ENCODE measurements at regions not wholly inside any gene's neighbourhood (a gene's known extent, or its start where the extent isn't known, plus 50 kb on each side); places are given as distances from the start of the nearest gene placed in this dataset.

DNA sequence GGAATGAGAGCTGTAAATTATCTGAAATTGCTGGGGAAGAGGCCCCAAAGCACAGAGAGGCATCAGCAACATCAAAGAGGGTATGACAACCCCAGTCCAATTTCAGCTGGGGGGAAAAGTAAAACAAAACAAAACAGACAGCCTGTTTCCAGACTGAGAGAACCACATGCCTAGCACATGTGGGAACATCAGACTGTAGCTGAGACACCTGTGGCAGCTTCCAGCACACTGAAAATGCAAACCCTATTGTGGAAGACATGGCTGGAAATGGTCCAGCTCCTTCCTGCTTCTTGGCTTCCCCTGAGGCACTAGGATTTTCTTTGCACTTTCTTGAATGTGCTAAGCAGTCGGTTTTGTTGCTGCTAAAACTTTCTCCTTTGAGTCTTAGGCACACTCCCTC, 240.9 kb upstream of the STS start:
- no peak for DNase-seq (ENCODE audit: low read depth in 2 of 2)

GRCh38 chrX:6904156-6904555, 243.4 kb upstream of the STS start:
- no peak for DNase-seq (ENCODE audit: low read depth in 2 of 2)

DNA sequence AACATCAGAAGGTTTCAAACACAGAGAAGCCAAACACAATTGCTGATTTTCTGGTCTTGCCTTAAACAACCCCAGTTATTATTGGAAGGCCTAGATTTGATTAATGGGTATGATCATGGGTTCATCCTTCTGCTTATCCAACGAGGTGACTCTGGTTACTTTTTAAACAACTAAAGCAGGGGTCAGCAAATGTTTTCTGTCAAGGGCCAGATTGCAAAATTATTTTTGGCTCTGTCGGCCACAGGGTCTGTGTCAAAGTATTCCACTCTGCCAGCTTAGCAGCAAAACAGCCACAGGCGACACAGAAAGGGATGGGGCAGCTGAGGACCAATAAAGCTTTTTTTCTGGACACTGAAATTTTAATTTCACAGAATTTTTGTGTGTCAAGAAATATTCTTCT, 249.1 kb upstream of the STS start:
- no peak for DNase-seq (ENCODE audit: low read depth in 2 of 2)

DNA sequence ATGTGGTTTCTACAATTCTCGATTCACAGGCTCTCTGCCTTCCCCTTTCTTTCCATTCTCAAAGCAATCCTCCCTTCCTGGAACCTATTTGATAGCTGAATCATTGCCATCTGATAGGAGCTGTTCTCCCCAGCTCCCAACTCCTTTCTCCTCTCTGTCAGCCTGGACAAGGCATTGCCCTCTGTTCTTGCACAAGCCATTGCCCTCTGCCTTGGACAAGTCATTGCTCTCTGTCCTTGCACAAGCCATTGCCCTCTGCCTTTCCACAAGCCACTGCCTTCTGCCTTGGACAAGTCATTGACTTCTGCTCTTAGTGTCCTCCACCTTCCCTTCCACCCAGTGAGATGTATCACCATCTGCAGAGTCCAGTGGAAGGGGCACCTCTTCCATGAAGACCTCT, 256.1 kb upstream of the STS start:
- no peak for DNase-seq (ENCODE audit: low read depth in 2 of 2)

DNA sequence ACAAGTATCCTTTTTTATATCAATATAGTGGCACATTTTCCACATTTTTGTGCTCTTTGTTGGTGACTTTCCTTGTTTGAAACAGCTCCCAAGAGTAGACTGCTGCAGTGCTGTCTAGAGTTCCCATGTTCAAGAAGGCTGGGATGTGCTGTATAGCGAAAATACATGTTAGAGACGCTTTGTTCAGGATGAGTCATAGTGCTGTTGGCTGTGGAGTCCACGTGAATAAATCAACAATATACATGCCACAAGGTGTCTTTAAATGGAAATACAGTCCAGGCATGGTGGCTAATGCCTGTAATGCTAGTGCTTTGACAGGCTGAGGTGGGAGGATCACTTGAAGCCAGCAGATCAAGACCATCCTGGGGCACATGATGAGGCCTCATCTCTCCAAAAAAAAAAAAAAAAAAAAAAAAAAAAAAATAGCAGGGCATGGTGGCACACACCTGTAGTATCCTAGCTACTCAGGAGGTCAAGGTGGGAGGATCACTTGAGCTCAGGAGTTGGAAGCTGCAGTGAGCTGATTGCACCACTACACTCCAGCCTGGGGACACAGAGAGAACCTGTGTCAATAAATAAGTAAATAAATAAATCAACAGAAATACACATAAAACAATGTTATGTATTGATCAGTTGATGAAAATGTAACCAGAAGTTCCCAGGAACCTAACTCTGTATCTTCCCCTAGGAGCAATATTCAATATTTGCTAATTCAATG, 256.8 kb upstream of the STS start:
- no peak for DNase-seq (ENCODE audit: low read depth in 2 of 2)

DNA sequence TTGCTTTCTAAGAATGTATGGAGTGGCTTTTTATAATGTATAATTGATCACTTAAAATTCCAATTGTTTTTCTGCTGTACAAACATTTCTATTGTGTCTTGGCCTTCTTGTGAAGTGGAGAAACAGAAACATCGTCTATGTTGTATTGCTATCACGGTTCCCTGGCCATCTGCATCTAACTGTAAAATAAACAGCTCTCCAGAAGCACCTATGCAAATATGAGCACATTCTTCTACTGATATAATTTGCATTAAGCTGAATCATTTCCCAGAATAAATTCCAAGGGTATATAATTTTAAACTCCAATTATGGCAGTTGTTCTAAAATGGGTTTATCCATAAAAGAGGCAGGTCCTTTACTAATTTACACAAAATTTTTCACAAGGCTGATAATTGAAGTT, 261.6 kb upstream of the STS start:
- no peak for DNase-seq (ENCODE audit: low read depth in 2 of 2)

GRCh38 chrX:6885396-6885795, 262.1 kb upstream of the STS start:
- no peak for DNase-seq (ENCODE audit: low read depth in 2 of 2)

DNA sequence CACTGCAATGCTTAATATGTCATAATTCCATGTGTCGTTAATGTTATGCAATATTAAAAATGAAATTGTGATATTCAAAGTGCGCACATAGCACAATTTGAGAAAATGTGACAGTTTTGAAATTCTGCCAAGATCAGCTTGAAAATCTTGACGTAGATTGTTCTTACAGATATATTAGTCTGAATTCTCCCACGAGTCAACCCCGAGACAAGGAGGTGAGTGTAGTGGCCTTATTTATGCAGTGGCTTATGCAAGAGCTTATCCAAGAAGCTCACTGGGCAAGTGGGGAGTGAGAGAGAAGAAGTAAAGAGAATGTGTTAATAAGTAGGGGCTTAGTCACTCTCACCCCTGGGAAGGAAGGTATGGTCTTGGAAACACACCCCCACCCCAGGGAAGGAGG, 286.1 kb upstream of the STS start:
- DNase-seq (ENCODE audit: low read depth in 2 of 2): no peak

DNA sequence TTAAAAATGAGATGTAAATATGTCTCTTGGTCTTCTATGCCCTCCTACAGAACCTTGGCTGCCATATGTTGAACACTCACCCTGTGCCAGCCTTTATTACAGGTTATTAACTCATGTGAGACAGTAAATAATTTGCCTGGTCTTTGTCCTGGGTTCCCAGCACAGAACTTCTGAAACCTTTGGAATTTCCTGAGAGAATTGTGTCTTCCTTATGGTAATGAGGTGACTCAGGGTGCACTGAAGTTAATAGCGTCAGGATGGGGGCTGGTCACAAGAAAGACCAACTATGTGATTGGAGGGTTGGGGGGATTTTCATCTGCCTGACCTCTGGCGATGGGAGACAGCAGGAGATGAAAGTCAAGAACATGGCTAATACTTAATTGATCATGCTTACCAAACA, 289.8 kb upstream of the STS start:
- no peak for DNase-seq (ENCODE audit: low read depth in 2 of 2)

- DNase-seq (ENCODE audit: low read depth in 2 of 2): no peak
Measured at GRCh38 chrX:6856471-6856870, 291.0 kb upstream of the STS start.

GRCh38 chrX:6852869-6853268, 294.6 kb upstream of the STS start:
- no peak for DNase-seq (ENCODE audit: low read depth in 2 of 2)

DNA sequence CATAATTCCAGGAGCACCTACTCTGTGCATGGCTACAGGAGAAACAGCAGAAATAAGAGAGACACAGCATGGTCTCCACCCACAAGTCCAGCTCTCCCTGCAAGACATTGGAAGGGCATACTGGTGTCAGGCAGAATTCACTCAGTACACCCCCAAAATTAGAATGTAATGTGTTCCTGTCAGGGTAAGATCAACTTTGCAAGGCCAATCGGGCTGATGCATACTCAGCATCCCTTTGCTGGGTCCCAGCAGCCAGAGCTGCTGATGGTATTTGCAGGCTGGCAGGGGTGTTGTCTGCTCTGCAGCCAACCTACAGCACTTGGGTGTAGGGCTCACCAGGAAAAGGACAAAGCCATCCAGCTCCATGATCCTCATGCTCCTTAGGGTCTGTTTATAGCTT, 295.4 kb upstream of the STS start:
- DNase-seq (ENCODE audit: low read depth in 2 of 2): no peak

GRCh38 chrX:6851140-6851539, 296.4 kb upstream of the STS start:
- DNase-seq (ENCODE audit: low read depth in 2 of 2): no peak

DNA sequence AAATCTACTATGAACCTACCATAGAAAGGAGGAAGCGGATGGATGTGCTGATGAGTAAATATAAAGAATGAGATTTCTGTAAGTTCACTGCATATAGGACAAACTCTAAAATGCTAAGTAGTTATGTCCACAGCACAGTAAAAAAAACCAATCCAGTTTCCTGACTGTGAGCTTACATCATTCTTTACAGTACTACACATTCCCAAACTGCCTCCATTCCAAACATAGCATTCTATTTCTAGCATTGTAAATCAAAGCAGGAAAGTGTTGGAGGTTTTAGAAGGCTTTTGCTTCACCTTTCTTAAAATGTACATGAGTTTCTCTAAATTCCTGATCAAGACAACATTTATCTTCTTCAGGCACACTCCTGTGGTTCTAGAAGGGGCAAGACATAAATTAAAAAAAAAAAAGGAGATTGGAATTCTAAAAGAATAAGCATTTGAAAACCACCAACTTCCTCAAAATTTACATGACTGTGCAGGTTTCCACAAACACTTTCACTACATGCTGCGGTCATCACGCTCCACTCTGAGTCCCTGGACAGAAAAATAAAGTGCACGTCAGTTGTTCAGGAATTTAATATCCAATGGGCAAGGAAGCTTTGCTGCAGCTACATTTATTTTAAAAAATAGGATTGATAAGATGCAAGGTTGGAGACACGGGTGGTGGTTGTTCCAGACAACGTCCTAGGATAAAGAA, 297.6 kb upstream of the STS start:
- DNase-seq (ENCODE audit: low read depth in 2 of 2): no peak

DNA sequence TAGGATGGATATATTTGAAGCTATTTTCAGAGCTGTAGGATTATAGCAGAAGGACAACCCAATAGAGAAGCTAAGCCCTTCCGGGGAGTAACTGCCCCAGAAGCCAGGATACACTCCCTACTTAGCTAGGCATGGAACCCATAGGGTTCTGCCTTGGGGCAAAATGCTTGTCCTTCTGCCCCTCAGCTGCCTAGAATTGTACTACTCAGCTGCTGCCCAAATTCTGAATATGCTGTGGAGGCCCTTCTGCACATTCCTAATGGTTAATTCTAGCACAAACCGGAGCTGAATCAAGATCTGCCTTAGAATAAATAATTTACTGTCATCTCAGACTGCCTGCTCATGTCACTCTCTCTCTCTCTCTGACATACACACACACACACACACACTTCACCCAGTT, 297.7 kb upstream of the VCX3A start:
- no peak for DNase-seq (ENCODE audit: low read depth in 2 of 2)

- DNase-seq (ENCODE audit: low read depth in 2 of 2): no peak
Measured at GRCh38 chrX:6826856-6827255, 291.9 kb upstream of the VCX3A start.

- no peak for DNase-seq (ENCODE audit: low read depth in 2 of 2)
Measured at GRCh38 chrX:6821730-6822129, 286.8 kb upstream of the VCX3A start.

DNA sequence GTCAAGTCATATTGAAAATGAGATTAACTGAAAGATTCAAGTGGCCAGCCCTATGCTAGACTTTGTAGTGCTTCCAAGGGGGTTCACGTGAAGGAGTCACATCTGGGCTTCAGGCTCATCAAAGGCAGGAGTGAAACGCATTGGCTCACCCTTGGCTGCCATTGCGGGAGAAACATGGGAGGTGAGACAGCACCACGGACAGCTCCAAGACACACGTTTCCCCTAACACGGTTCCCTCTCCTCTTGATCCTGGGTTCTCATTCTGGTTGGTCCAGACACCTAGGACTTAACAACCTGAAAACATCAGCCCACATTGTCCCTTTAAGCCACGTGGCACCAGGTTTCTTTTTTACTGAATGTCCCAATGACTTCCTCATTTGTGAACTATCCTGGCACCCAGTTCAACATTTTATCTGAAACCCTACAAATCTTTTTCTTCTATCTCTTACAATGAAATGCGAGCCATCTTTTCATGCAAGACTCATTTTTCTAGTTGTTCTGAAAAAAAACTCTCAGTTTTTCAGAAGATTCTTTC, 279.0 kb upstream of the VCX3A start:
- DNase-seq (ENCODE audit: low read depth in 2 of 2): no peak

GRCh38 chrX:6812087-6812486, 277.2 kb upstream of the VCX3A start:
- no peak for DNase-seq (ENCODE audit: low read depth in 2 of 2)

GRCh38 chrX:6810776-6811175, 275.9 kb upstream of the VCX3A start:
- no peak for DNase-seq (ENCODE audit: low read depth in 2 of 2)

DNA sequence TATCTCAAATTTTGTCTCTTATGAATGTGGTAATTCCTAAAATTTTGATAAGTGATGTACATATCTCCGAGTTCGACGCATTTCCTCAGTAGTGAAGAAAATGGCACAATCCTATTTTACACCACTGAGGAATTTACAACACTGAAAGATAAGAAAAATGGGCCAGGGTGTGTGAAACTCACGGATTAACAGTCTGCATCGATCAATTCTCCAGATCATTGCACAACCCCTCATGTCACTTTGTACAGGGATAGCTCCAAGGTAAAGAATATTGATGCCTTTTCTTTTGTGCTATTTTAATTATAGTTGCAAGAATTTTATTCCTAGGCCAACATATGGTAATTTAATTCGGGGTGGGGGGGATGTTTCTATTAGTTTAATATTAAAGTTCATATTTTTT, 268.7 kb upstream of the VCX3A start:
- no peak for DNase-seq (ENCODE audit: low read depth in 2 of 2)

GRCh38 chrX:6793000-6793399, 258.1 kb upstream of the VCX3A start:
- no peak for DNase-seq (ENCODE audit: low read depth in 2 of 2)

- no peak for DNase-seq (ENCODE audit: low read depth in 2 of 2)
Measured at GRCh38 chrX:6783912-6784311, 249.0 kb upstream of the VCX3A start.
